DND-41 (cell line): ENCODE measurements at regions not wholly inside any gene's neighbourhood (a gene's known extent, or its start where the extent isn't known, plus 50 kb on each side); places are given as distances from the start of the nearest gene placed in this dataset.

ENCODE experiments used
- EZH2 ChIP-seq: IDR thresholded peaks from 3 replicates; pipeline ENCODE4 v1.6.1; 2012; ENCODE audit warnings: borderline replicate concordance, low read depth, mild to moderate bottlenecking, moderate library complexity, low read length, inconsistent platforms; ENCODE audit not compliant: severe bottlenecking
- TF ChIP-seq, protein P1 (sequence below): IDR thresholded peaks from 2 replicates; pipeline ENCODE4 v1.5.1; 2012; ENCODE audit warnings: borderline replicate concordance, low read length, moderate library complexity, mild to moderate bottlenecking; ENCODE audit not compliant: poor library complexity, severe bottlenecking; ENCODE audit errors: extremely low read depth

DNA sequence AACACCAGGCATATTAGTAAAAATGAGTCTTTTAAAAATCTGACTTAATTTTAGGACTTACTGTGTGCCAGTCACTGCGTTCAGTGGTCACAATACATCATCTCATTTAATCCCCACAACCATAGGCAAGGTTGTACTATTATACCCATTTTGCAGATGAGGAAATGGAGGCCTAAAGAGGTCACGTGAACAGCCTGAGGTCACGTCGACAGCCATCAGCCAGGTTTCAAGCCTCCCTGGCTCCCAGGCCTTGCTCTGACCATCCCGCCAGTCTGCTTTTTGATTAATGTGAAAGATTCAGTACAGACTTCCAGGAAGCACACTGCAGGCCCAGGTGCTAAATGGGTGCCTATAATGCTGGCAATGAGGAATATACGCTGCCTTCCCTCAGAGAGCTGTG lies 86.3 kb upstream of the TOX3 start:
- TF ChIP-seq, protein P1, sequence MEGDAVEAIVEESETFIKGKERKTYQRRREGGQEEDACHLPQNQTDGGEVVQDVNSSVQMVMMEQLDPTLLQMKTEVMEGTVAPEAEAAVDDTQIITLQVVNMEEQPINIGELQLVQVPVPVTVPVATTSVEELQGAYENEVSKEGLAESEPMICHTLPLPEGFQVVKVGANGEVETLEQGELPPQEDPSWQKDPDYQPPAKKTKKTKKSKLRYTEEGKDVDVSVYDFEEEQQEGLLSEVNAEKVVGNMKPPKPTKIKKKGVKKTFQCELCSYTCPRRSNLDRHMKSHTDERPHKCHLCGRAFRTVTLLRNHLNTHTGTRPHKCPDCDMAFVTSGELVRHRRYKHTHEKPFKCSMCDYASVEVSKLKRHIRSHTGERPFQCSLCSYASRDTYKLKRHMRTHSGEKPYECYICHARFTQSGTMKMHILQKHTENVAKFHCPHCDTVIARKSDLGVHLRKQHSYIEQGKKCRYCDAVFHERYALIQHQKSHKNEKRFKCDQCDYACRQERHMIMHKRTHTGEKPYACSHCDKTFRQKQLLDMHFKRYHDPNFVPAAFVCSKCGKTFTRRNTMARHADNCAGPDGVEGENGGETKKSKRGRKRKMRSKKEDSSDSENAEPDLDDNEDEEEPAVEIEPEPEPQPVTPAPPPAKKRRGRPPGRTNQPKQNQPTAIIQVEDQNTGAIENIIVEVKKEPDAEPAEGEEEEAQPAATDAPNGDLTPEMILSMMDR, result no peak
- no peak for TF ChIP-seq EZH2
